Gastrocnemius medialis (tissue), 4 donors: ENCODE measurements at regions not wholly inside any gene's neighbourhood (a gene's known extent, or its start where the extent isn't known, plus 50 kb on each side); places are given as distances from the start of the nearest gene placed in this dataset.

Experiments
- POLR2A ChIP-seq, 2 donors: fragments of 450-650 bp; IDR thresholded peaks; one replicate each; pipeline ENCODE4 v1.6.1; 2017; ENCODE audit warnings: antibody characterized with exemption in 2 of 2, mild to moderate bottlenecking in 2 of 2, moderate library complexity in 2 of 2
- TF ChIP-seq, protein P1 (sequence below), 5 experiments: fragments of 450-650 bp in 3 of 5; fragments of 200-600 bp in 2 of 5; sonication (generic) in 2 of 5; IDR thresholded peaks in 4 of 5; conservative IDR thresholded peaks in 1 of 5; 1 replicate in 4 of 5; 2 replicates in 1 of 5; pipeline ENCODE4 v1.5.1; 2016 to 2019; ENCODE audit warnings: antibody characterized with exemption in 5 of 5, mild to moderate bottlenecking in 3 of 5, moderate library complexity in 3 of 5

DNA sequence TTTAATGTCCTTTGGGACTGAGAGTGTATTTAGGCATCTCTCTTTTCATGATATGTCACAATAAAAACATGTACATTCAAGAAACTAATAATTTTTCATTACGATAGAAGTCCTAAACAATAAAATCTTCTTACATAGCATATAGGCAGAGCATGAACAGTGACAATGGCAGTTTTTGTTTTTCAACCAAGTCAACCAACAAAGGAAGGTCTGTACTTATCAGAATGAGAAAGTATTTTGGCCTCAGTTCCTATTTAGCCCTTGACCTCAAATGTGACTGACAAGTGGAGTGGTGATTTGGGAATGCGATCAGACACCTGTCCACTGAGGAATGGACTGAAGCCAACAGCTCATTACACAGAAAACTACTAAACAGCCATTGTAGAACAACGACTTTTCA lies 219.5 kb downstream of the TMEM161B start:
- TF ChIP-seq, protein P1, sequence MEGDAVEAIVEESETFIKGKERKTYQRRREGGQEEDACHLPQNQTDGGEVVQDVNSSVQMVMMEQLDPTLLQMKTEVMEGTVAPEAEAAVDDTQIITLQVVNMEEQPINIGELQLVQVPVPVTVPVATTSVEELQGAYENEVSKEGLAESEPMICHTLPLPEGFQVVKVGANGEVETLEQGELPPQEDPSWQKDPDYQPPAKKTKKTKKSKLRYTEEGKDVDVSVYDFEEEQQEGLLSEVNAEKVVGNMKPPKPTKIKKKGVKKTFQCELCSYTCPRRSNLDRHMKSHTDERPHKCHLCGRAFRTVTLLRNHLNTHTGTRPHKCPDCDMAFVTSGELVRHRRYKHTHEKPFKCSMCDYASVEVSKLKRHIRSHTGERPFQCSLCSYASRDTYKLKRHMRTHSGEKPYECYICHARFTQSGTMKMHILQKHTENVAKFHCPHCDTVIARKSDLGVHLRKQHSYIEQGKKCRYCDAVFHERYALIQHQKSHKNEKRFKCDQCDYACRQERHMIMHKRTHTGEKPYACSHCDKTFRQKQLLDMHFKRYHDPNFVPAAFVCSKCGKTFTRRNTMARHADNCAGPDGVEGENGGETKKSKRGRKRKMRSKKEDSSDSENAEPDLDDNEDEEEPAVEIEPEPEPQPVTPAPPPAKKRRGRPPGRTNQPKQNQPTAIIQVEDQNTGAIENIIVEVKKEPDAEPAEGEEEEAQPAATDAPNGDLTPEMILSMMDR (IDR thresholded peaks at IDR 0.05 in 4 of 5, conservative IDR thresholded peaks at IDR 0.05 in 1 of 5) = no peak
- TF ChIP-seq POLR2A (IDR thresholded peaks at IDR 0.05) = no peak
